ENCODE measurements at regions not wholly inside any gene's neighbourhood (a gene's known extent, or its start where the extent isn't known, plus 50 kb on each side); places are given as distances from the start of the nearest gene placed in this dataset.
"Not testable (repeated sequence)": the region's sequence is repeated elsewhere in the genome, so short reads cannot be mapped to it uniquely, and the experiment has no call there.

GRCh38 chr1:146558032-146558431 lies 329.2 kb upstream of the NOTCH2NLA start:
- TF ChIP-seq CTCF, POLR2A, EP300 (IDR thresholded peaks at IDR 0.05): not testable (repeated sequence)

All from upper lobe of left lung (tissue), 4 donors.